T47D (cell line): ENCODE measurements at regions not wholly inside any gene's neighbourhood (a gene's known extent, or its start where the extent isn't known, plus 50 kb on each side); places are given as distances from the start of the nearest gene placed in this dataset.

Experiments used
- DNase-seq, 2 experiments: peaks; one replicate each; pipeline versions ENCODE4 v3.0.0 to v3.0.0-alpha.2; 2011 to 2012; ENCODE audit warnings: low read depth in 1 of 2, low spot score in 1 of 2
- JUND ChIP-seq: IDR thresholded peaks from 2 replicates; pipeline ENCODE4 v1.6.1; 2012; ENCODE audit warnings: low read depth
- in situ Hi-C: cut with HindIII; loops from 2 replicates; pipeline ENCODE4 v1.10.0; 2016; ENCODE audit warnings: low sequenced_read_pairs, low pct_unique_long_range_greater_than_20kb

- peak in 1 of 2 experiments; percentile 92 for DNase-seq
- no peak for TF ChIP-seq JUND
- in situ Hi-C loops: no loop called here
Measured at GRCh38 chr6:66986940-66987339, 1279.9 kb upstream of the EYS start.

- DNase-seq: peak in 1 of 2 experiments; percentile 90
- in situ Hi-C loops: no loop called here
- no peak for TF ChIP-seq JUND
Measured at GRCh38 chr6:66985816-66986215, 1278.8 kb upstream of the EYS start.

GRCh38 chr6:66970373-66970772 lies 1263.3 kb upstream of the EYS start:
- DNase-seq: no peak
- in situ Hi-C loops: no loop called here

GRCh38 chr6:66965227-66965626 lies 1258.2 kb upstream of the EYS start:
- no peak for TF ChIP-seq JUND
- no peak for DNase-seq
- in situ Hi-C loops: no loop called here

More at GRCh38 chr6:66970373-66970772, 1263.3 kb upstream of the EYS start:
- no peak for TF ChIP-seq JUND

GRCh38 chr6:66964216-66964615 lies 1257.2 kb upstream of the EYS start:
- no peak for DNase-seq
- in situ Hi-C loops: no loop called here
- no peak for TF ChIP-seq JUND

GRCh38 chr6:66962082-66962481 lies 1255.1 kb upstream of the EYS start:
- no peak for TF ChIP-seq JUND
- in situ Hi-C loops: no loop called here
- no peak for DNase-seq

GRCh38 chr6:66961191-66961590 lies 1254.2 kb upstream of the EYS start:
- in situ Hi-C loops: no loop called here
- TF ChIP-seq JUND: no peak
- no peak for DNase-seq

- TF ChIP-seq JUND: no peak
- in situ Hi-C loops: no loop called here
- no peak for DNase-seq
Measured at GRCh38 chr6:66949191-66949661, 1242.2 kb upstream of the EYS start.

- DNase-seq: peak in 1 of 2 experiments; percentile 33
- in situ Hi-C loops: no loop called here
- no peak for TF ChIP-seq JUND
Measured at GRCh38 chr6:66948106-66948505, 1241.1 kb upstream of the EYS start.

GRCh38 chr6:66940003-66940402 lies 1233.0 kb upstream of the EYS start:
- no peak for DNase-seq
- in situ Hi-C loops: no loop called here
- no peak for TF ChIP-seq JUND

- TF ChIP-seq JUND: no peak
- DNase-seq: no peak
- in situ Hi-C loops: no loop called here
Measured at GRCh38 chr6:66937180-66937579, 1230.2 kb upstream of the EYS start.

GRCh38 chr6:66935612-66936011 lies 1228.6 kb upstream of the EYS start:
- in situ Hi-C loops: no loop called here

GRCh38 chr6:66931787-66932186 lies 1224.8 kb upstream of the EYS start:
- no peak for DNase-seq
- TF ChIP-seq JUND: no peak
- in situ Hi-C loops: no loop called here

More at GRCh38 chr6:66935612-66936011, 1228.6 kb upstream of the EYS start:
- no peak for TF ChIP-seq JUND
- DNase-seq: no peak

GRCh38 chr6:66930559-66931290 lies 1223.7 kb upstream of the EYS start:
- no peak for DNase-seq
- TF ChIP-seq JUND: no peak
- in situ Hi-C loops: no loop called here
